Hepatocyte (in vitro differentiated cells): ENCODE measurements at regions not wholly inside any gene's neighbourhood (a gene's known extent, or its start where the extent isn't known, plus 50 kb on each side); places are given as distances from the start of the nearest gene placed in this dataset.

ENCODE experiments used
- CTCF ChIP-seq: fragments of 200-600 bp; sonication (generic); IDR thresholded peaks from 2 replicates; pipeline ENCODE4 v1.5.1; 2016; ENCODE audit warnings: antibody characterized with exemption, mild to moderate bottlenecking; ENCODE audit not compliant: poor library complexity
- EZH2phosphoT487 ChIP-seq: fragments of 200-600 bp; sonication (generic); IDR thresholded peaks from one replicate; pipeline ENCODE4 v1.6.1; 2018; ENCODE audit warnings: antibody characterized with exemption, mild to moderate bottlenecking, low read depth, moderate library complexity; ENCODE audit not compliant: unreplicated experiment, severe bottlenecking

GRCh38 chr7:16028636-16029035, 342.2 kb upstream of the MEOX2 start:
- TF ChIP-seq CTCF (no peak), EZH2phosphoT487 (no peak)
